Skin epidermis (tissue), 12 donors: ENCODE measurements at regions not wholly inside any gene's neighbourhood (a gene's known extent, or its start where the extent isn't known, plus 50 kb on each side); places are given as distances from the start of the nearest gene placed in this dataset.

Source experiments
- H3K27ac ChIP-seq, 21 experiments: fragments of 200-600 bp; sonication (generic) in 11 of 21; one replicate each; pipeline ENCODE4 v1.5.0; 2020; ENCODE audit warnings: mild to moderate bottlenecking in 3 of 21, inconsistent platforms in 2 of 21, moderate library complexity in 2 of 21
- H3K4me3 ChIP-seq, 7 experiments: fragments of 200-600 bp; sonication (generic) in 2 of 7; one replicate each; pipeline ENCODE4 v1.5.0; 2020; ENCODE audit warnings: inconsistent platforms in 2 of 7, mild to moderate bottlenecking in 2 of 7, moderate library complexity in 1 of 7

- Histone ChIP-seq H3K27ac (peak overlapping the region in 13 of 21 experiments; percentile 15 to 82 (median 71)), H3K4me3 (peak overlapping the region in 1 of 7 experiments; percentile 18)
Observed at GRCh38 chr4:186919340-186919739, 195.7 kb upstream of the FAT1 start.

GRCh38 chr4:186920483-186920882 is 196.8 kb upstream of the FAT1 start:
- Histone ChIP-seq H3K27ac (peak overlapping the region in 15 of 21 experiments; percentile 15 to 82 (median 50)), H3K4me3 (no peak overlapping the region)

GRCh38 chr4:186920992-186921391 is 197.3 kb upstream of the FAT1 start:
- Histone ChIP-seq H3K4me3 (no peak overlapping the region), H3K27ac (peak overlapping the region in 15 of 21 experiments; percentile 13 to 82 (median 50))

GRCh38 chr4:186924723-186925122 is 201.1 kb upstream of the FAT1 start:
- Histone ChIP-seq H3K27ac (no peak overlapping the region), H3K4me3 (no peak overlapping the region)

- Histone ChIP-seq H3K4me3 (no peak overlapping the region), H3K27ac (peak overlapping the region in 1 of 21 experiments; percentile 21)
Observed at GRCh38 chr4:186927624-186928023, 204.0 kb upstream of the FAT1 start.

- peak overlapping the region in 1 of 21 experiments; percentile 14 for H3K27ac ChIP-seq
- H3K4me3 ChIP-seq: no peak overlapping the region
Observed at GRCh38 chr4:186930024-186930423, 206.4 kb upstream of the FAT1 start.

GRCh38 chr4:186931519-186931918 is 207.9 kb upstream of the FAT1 start:
- Histone ChIP-seq H3K4me3 (no peak overlapping the region), H3K27ac (peak overlapping the region in 5 of 21 experiments; percentile 5 to 75 (median 63))

GRCh38 chr4:186932196-186932595 is 208.5 kb upstream of the FAT1 start:
- H3K27ac ChIP-seq: peak overlapping the region in 6 of 21 experiments; percentile 5 to 75 (median 54)
- H3K4me3 ChIP-seq: no peak overlapping the region

GRCh38 chr4:186932631-186933187 is 209.1 kb upstream of the FAT1 start:
- Histone ChIP-seq H3K4me3 (no peak overlapping the region), H3K27ac (peak overlapping the region in 6 of 21 experiments; percentile 5 to 75 (median 54))

- no peak overlapping the region for H3K4me3 ChIP-seq
- H3K27ac ChIP-seq: peak overlapping the region in 3 of 21 experiments; percentile 3 to 75 (median 44)
Observed at GRCh38 chr4:186934244-186934643, 210.6 kb upstream of the FAT1 start.

GRCh38 chr4:186934841-186935443 is 211.3 kb upstream of the FAT1 start:
- Histone ChIP-seq H3K27ac (no peak overlapping the region), H3K4me3 (no peak overlapping the region)

GRCh38 chr4:186935901-186936300 is 212.2 kb upstream of the FAT1 start:
- peak overlapping the region in 3 of 21 experiments; percentile 12 to 73 (median 57) for H3K27ac ChIP-seq
- no peak overlapping the region for H3K4me3 ChIP-seq

GRCh38 chr4:186936496-186937375 is 213.1 kb upstream of the FAT1 start:
- peak overlapping the region in 4 of 21 experiments; percentile 22 to 73 (median 61) for H3K27ac ChIP-seq
- no peak overlapping the region for H3K4me3 ChIP-seq

- Histone ChIP-seq H3K27ac (no peak overlapping the region), H3K4me3 (no peak overlapping the region)
Observed at GRCh38 chr4:186939226-186939625, 215.6 kb upstream of the FAT1 start.

- Histone ChIP-seq H3K4me3 (no peak overlapping the region), H3K27ac (no peak overlapping the region)
Observed at GRCh38 chr4:186939766-186940165, 216.1 kb upstream of the FAT1 start.

- Histone ChIP-seq H3K4me3 (no peak overlapping the region), H3K27ac (no peak overlapping the region)
Observed at GRCh38 chr4:186940476-186940875, 216.8 kb upstream of the FAT1 start.

- H3K4me3 ChIP-seq: no peak overlapping the region
- no peak overlapping the region for H3K27ac ChIP-seq
Observed at GRCh38 chr4:186942758-186943377, 219.2 kb upstream of the FAT1 start.

- no peak overlapping the region for H3K27ac ChIP-seq
- no peak overlapping the region for H3K4me3 ChIP-seq
Observed at GRCh38 chr4:186943411-186943810, 219.8 kb upstream of the FAT1 start.

- Histone ChIP-seq H3K27ac (no peak overlapping the region), H3K4me3 (no peak overlapping the region)
Observed at GRCh38 chr4:186946136-186946535, 222.5 kb upstream of the FAT1 start.

GRCh38 chr4:186946682-186947294 is 223.1 kb upstream of the FAT1 start:
- H3K27ac ChIP-seq: no peak overlapping the region

More at GRCh38 chr4:186946682-186947294, 223.1 kb upstream of the FAT1 start:
- no peak overlapping the region for H3K4me3 ChIP-seq
